Urothelium cell line (cell line): ENCODE measurements at regions not wholly inside any gene's neighbourhood (a gene's known extent, or its start where the extent isn't known, plus 50 kb on each side); places are given as distances from the start of the nearest gene placed in this dataset.

ENCODE experiments used
- DNase-seq: peaks from one replicate; pipeline ENCODE4 v3.0.0; 2011; ENCODE audit warnings: low spot score, mixed read lengths
- FAIRE-seq: peaks from 2 replicates; lab custom pipeline; 2011; peaks lifted over from hg19 to GRCh38; lab: Jason Lieb, UNC

DNA sequence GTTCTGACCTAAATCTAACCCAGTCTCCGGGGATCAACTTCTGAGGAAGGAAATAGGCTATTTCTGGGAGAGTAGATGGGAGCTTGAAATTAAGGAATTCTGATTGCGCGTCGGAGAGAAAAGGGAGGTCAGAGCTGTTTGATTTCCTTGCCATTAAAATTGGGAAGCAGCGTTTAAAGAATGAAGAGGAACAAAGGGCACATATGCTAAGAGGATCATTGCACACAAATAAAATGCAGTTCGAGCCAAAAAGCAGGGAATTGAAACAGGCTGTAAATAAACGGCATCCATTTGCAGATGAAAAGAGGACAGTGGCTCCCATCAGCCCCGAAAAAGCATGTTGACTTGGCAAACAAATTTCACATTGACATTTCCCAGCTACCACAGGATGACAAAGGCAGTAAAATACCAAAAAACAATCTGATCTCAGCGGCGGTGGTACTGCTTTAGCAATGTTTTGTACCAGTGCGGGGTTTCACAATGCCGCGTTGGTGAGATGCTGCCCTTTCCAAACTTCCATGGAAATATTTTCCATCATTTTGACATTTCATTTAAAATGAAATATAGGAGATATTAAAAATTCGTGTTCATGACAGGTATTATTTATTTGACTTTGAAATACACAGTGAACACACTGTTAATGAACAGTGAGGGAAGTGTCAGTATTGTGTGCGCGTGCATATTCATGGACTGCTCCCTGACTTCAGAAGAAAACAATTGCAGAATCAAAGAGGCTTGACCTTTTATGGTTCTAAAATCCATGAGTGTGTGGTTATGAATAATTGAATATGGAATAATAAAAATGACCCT, 108.8 kb downstream of the SQOR start:
- no peak for DNase-seq

DNA sequence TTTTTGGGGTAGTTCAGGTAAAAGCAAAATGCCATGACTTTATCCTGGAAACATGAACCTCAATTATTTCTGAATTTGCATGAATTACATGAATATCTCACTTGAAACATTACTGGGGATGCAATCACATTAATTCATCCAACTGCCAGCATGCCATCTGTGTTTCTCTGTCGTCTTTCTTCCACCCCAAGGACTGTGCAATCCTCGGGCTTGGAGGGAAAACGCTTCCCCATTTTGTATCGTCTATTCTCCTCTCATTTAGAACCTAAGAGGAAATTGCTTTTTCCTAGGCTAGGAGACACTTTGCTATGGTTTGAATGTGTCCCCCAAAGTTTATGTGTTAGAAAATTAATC, 109.4 kb downstream of the SQOR start:
- DNase-seq = no peak
- FAIRE-seq = no peak

More for the DNA sequence above, 108.8 kb downstream of the SQOR start:
- no peak for FAIRE-seq

DNA sequence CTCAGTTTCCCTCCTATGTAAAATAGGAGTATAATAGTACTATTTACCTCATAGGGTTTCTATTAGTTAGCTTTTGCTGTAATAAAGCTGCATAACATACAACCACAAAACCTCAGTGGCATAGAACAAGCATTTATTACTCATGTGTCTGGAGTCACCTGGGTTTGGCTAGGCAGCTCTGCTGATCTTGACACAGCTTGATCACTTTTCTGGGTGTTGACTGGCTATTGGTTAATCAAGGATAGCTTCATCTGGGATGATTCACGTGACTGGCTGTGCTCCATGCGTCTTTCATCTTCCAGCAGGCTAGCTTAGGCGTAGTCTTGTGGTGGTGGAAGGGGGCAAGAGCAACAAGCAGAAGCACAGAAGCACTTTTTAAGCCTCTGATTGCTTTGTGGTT, 112.6 kb downstream of the SQOR start:
- FAIRE-seq (no peak), DNase-seq (no peak)

GRCh38 chr15:45751629-45752028, 116.8 kb downstream of the SQOR start:
- FAIRE-seq = no peak
- DNase-seq = no peak

DNA sequence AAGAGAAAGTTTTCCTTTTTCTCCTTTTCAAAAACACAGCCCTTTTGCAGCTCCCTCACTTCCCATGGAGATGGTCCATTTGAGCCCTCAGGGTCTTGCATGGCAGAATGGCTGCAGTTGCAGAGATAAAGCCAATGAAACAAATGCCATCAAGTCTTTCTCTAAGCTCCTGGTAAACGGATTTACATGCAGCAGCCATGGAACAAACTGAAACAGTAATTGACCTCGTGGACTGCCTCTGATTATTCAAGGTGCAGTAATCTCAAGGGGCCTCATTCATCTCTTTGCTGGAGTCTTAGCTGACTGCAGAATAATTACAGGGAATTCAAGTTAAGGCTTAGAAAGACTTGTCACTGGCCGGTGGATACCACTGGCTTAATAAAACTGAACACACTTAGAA, 125.1 kb downstream of the SQOR start:
- no peak for DNase-seq

GRCh38 chr15:45762726-45763125, 127.9 kb downstream of the SQOR start:
- FAIRE-seq = no peak

More for the DNA sequence above, 125.1 kb downstream of the SQOR start:
- FAIRE-seq = no peak

DNA sequence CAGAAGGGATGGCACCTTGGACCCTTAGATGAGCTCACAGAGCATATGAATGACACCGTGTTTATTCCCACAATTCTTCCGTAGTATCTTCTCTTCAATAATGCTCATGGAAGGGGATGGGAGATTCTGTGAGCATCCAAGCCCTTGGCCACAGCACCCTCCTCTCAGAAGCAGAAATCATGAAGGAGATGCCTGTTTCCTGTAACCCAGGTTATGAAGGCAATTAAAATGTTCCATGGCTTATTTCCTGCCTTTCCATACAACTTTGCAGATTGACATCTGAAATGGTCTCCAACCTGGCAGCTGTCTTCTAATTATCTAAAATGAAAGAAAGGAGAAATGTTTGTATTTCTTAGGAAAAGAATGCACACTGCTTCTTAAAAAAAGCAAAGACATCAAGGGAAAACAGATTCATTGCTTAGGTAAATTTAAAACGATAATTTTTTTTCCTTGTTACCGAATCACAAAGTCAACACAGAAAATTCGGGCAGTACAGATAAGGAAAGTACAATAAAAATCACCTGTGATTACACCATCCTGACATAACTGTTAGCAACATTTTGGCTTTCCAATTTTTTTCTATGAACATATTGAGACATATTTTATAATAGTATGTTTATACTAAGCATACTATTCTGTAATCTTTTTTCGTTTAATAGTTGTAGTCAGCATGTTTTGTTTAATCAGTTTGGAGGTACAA, 128.5 kb downstream of the SQOR start:
- DNase-seq = no peak
- no peak for FAIRE-seq

More at GRCh38 chr15:45762726-45763125, 127.9 kb downstream of the SQOR start:
- no peak for DNase-seq

GRCh38 chr15:45773149-45773548, 138.3 kb downstream of the SQOR start:
- FAIRE-seq = no peak
- DNase-seq = no peak

DNA sequence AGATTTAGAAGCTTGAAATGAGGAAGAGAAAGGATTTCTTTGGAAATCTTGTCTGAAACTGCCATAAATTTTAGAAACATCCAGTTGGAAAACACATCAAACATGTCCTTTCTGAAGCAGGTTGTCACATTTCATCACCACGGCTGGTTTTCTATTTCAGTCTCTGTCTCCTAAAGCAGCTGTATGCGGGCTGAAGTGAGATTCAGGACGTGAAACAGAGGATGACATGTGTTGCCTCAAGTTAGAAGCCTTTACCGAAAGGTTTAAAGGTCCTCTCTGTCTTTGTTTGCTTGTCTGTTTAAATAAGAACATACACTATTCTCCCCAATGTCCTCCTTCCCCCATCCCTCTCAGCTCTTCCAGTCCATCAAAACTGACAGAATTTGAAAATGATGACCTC, 141.9 kb downstream of the SQOR start:
- DNase-seq = no peak
- FAIRE-seq = no peak

- no peak for FAIRE-seq
- DNase-seq = no peak
These were observed 143.0 kb downstream of the SQOR start for GRCh38 chr15:45777781-45778180.

DNA sequence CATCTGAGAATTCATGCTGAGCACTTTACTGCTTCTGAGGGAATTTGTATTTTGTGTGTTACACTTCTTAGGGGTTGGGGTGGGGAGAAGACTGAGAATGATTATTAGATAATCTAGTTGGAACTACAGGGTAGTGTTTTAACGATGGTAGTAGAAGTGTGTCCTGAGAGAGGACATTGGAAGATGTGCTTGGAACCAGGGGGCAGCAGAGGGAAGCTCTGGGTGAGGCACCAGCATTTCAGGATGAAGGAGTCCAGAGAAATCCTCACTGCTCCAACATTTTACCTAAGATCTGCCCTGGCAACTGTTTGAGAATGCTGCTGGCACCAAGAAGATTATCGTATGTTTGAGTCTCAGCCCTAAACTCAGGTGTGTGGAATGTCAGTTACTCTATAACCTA, 145.5 kb downstream of the SQOR start:
- DNase-seq = no peak
- no peak for FAIRE-seq

DNA sequence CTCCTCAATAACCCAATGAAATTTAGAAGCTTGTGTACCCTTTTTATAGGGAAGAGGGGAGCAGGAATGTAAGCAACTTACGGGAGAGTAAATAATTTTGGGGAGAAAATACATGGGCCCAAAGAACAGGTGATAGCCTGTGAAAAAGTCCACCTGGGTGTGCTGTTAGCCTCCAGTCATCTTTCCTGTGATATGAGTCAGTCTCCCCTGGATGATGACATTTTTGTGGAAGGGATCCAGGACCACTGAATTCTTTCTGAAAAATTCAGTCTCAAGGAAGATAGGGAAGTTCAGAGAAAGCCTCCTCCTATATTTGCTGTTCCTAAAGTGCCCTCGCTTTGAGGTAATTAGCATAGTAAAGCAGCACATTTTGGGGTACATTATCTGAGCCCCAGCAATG, 149.8 kb downstream of the SQOR start:
- FAIRE-seq (no peak), DNase-seq (peak; percentile 26)

GRCh38 chr15:45785897-45786296, 151.1 kb downstream of the SQOR start:
- FAIRE-seq = no peak
- no peak for DNase-seq

GRCh38 chr15:45790325-45790943, 155.6 kb downstream of the SQOR start:
- DNase-seq (peak; percentile 23), FAIRE-seq (no peak)

- DNase-seq (no peak), FAIRE-seq (no peak)
These were observed 159.5 kb downstream of the SQOR start for GRCh38 chr15:45794304-45794703.

DNA sequence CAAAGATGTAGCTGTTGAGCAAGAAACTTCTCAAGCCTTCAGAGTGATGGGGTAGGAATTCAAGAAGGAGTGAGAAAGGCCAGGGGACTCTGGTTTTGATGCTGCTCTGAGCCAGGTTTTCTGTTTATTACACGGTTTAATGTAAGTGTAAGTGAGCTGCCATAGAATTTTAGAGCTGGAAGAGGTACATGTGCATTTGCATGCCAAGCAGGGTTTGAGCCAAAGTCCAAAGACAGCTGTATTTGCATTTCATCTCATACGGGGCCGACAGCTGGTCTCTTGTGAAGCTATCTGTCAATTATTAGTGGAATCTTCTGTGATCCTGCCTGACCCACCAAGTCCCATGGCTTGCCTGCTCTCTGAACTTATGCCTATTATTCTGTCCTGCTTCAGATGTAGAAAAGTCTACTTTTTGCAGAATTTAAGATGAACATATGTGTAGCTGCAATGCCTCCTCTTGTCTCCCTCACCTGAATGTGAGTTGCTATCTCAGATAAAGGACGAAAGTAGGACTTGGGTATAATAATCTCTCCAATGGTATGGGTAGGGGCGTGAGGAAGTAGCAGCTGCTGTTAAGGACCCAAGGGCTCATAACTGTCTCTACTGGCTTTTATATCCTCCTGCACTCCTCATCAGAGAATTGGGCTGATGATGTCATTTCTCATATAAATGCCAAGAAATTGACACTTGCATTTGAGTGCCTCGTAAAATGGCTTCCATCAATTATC, 160.0 kb downstream of the SQOR start:
- FAIRE-seq (no peak), DNase-seq (no peak)

DNA sequence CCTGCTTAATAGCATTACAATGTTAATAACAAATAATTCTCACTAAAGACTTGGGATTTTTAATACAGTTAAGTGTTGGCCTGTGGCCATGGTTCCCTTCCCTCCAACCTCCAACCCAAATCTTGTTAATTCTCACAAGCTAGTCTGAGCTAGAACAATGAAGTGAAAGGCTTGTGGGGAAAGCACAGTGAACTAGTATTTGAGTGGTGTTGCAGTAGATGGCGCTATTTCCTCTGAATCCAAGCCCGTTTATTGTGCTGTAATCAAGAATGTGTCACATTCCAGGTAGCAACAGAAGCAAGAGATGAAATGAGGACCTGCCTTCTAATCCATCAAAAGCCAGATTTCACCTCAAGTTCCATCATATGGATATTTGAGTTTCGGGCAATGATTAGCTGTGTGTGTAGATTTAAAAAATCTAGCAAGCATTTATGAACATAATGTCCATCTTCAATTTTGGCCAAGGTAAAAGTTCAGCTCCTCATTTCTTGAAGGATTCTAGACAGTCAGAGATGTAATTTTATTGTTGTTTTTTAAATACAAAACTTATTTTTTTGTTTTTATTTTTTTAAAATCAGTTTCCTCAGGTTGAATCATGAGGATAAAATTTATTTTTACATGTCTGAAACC, 160.7 kb downstream of the SQOR start:
- peak; percentile 40 for DNase-seq
- no peak for FAIRE-seq

DNA sequence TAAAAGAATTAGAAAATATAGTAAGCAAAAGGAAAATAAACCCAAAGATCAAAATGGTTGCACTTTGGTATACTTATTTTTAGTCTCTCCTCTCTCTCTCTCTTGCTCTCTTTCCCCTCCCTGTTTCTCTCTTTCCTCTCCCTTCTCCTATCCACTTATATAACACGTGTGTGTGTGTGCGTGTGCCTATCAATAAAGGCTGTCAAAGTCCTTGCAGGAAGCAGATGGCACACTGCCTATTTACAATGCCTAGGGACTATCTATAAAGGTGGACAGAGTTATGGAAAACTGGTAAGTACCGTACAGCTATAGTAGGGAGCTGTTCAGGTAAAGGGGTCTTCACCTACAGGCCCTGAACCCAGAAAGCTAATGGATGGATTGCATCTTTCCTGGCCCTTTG, 161.6 kb downstream of the SQOR start:
- FAIRE-seq (no peak), DNase-seq (no peak)

- FAIRE-seq (no peak), DNase-seq (no peak)
These were observed 164.7 kb downstream of the SQOR start for GRCh38 chr15:45799508-45799907.

GRCh38 chr15:45801543-45801942, 166.7 kb downstream of the SQOR start:
- FAIRE-seq (no peak), DNase-seq (no peak)

DNA sequence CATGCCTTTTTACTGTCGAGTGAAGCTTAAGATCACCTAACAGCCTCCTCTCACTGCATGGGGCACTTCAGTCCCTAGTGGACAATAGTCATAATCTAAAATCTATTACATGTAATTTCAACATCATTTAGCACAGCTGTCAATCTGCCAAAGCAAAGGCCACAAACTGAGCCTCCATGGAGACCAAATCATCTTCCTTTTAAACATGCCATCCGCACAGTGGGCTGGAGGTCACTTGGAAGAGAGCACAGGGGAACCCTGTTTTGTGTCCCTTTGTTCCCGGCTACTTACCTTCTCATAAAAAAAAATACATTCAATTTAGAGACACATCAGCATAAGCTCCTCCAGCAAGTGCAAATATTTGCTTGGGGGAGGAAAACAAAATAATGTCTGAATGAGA, 167.3 kb downstream of the SQOR start:
- no peak for FAIRE-seq
- DNase-seq = no peak
